CD4-positive, alpha-beta T cell treated with Interleukin-15 for 1 hour (primary cell): ENCODE measurements at regions not wholly inside any gene's neighbourhood (a gene's known extent, or its start where the extent isn't known, plus 50 kb on each side); places are given as distances from the start of the nearest gene placed in this dataset.
"Not testable (repeated sequence)": the region's sequence is repeated elsewhere in the genome, so short reads cannot be mapped to it uniquely, and the experiment has no call there.

Experiments used
- DNase-seq: peaks from one replicate; pipeline ENCODE4 v3.0.0-alpha.2; 2020

- no peak for DNase-seq
Measured at GRCh38 chr13:90591260-90591926, 756.1 kb upstream of the MIR17HG start.

- no peak for DNase-seq
Measured at GRCh38 chr13:90591927-90592268, 755.6 kb upstream of the MIR17HG start.

GRCh38 chr13:90592943-90593342 is 754.5 kb upstream of the MIR17HG start:
- no peak for DNase-seq

GRCh38 chr13:90594681-90595080 is 752.8 kb upstream of the MIR17HG start:
- no peak for DNase-seq

- DNase-seq, result no peak
Measured at GRCh38 chr13:90605664-90606063, 741.8 kb upstream of the MIR17HG start.

GRCh38 chr13:90606921-90607320 is 740.6 kb upstream of the MIR17HG start:
- DNase-seq, result not testable (repeated sequence)

- DNase-seq, result no peak
Measured at GRCh38 chr13:90612391-90612790, 735.1 kb upstream of the MIR17HG start.

GRCh38 chr13:90613076-90613795 is 734.3 kb upstream of the MIR17HG start:
- no peak for DNase-seq

GRCh38 chr13:90615236-90615635 is 732.3 kb upstream of the MIR17HG start:
- DNase-seq, result no peak

GRCh38 chr13:90615767-90616166 is 731.7 kb upstream of the MIR17HG start:
- DNase-seq, result no peak

GRCh38 chr13:90618133-90618532 is 729.4 kb upstream of the MIR17HG start:
- no peak for DNase-seq

GRCh38 chr13:90622541-90622940 is 724.9 kb upstream of the MIR17HG start:
- DNase-seq, result no peak

- DNase-seq, result no peak
Measured at GRCh38 chr13:90623318-90624011, 724.0 kb upstream of the MIR17HG start.

- DNase-seq, result no peak
Measured at GRCh38 chr13:90627813-90628212, 719.7 kb upstream of the MIR17HG start.

GRCh38 chr13:90628471-90628870 is 719.0 kb upstream of the MIR17HG start:
- DNase-seq, result no peak

GRCh38 chr13:90630716-90631115 is 716.8 kb upstream of the MIR17HG start:
- DNase-seq, result no peak

GRCh38 chr13:90632184-90632583 is 715.3 kb upstream of the MIR17HG start:
- DNase-seq, result no peak

- no peak for DNase-seq
Measured at GRCh38 chr13:90633849-90634248, 713.6 kb upstream of the MIR17HG start.

GRCh38 chr13:90640976-90641375 is 706.5 kb upstream of the MIR17HG start:
- DNase-seq, result no peak

- no peak for DNase-seq
Measured at GRCh38 chr13:90641884-90642283, 705.6 kb upstream of the MIR17HG start.

GRCh38 chr13:90645582-90645981 is 701.9 kb upstream of the MIR17HG start:
- no peak for DNase-seq

- DNase-seq, result no peak
Measured at GRCh38 chr13:90648497-90648896, 699.0 kb upstream of the MIR17HG start.

- DNase-seq, result no peak
Measured at GRCh38 chr13:90652036-90652435, 695.5 kb upstream of the MIR17HG start.

- no peak for DNase-seq
Measured at GRCh38 chr13:90654970-90655369, 692.5 kb upstream of the MIR17HG start.
